H9 (cell line): ENCODE measurements at regions not wholly inside any gene's neighbourhood (a gene's known extent, or its start where the extent isn't known, plus 50 kb on each side); places are given as distances from the start of the nearest gene placed in this dataset.

ENCODE experiments used
- DNase-seq: peaks from one replicate; pipeline ENCODE4 v3.0.0-alpha.2; 2017
- H2AFZ ChIP-seq: one replicate; pipeline ENCODE4 v1.6.1; 2013; ENCODE audit warnings: mild to moderate bottlenecking, low read length, control low read depth, moderate library complexity
- H2AK5ac ChIP-seq: 2 replicates; pipeline ENCODE4 v1.6.1; 2013; ENCODE audit warnings: low read length, control low read depth, mixed read lengths; ENCODE audit not compliant: insufficient read length
- H2BK120ac ChIP-seq: one replicate; pipeline ENCODE4 v1.6.1; 2013; ENCODE audit warnings: low read depth, mild to moderate bottlenecking, low read length, control low read depth, inconsistent platforms; ENCODE audit not compliant: poor library complexity, severe bottlenecking
- H2BK12ac ChIP-seq: 2 replicates; pipeline ENCODE4 v1.6.1; 2013; ENCODE audit warnings: low read length, control low read depth, mixed read lengths, low read depth; ENCODE audit not compliant: insufficient read length
- H2BK15ac ChIP-seq: 2 replicates; pipeline ENCODE4 v1.6.1; 2013; ENCODE audit warnings: low read depth, low read length, control low read depth
- H2BK20ac ChIP-seq: one replicate; pipeline ENCODE4 v1.6.1; 2013; ENCODE audit warnings: low read depth, mild to moderate bottlenecking, low read length, control low read depth, inconsistent platforms; ENCODE audit not compliant: poor library complexity, severe bottlenecking
- H2BK5ac ChIP-seq: 2 replicates; pipeline ENCODE4 v1.6.1; 2013; ENCODE audit warnings: low read length, control low read depth, mixed read lengths; ENCODE audit not compliant: insufficient read length
- H3K14ac ChIP-seq: 2 replicates; pipeline ENCODE4 v1.6.1; 2013; ENCODE audit warnings: low read length, control low read depth; ENCODE audit not compliant: insufficient read depth
- H3K18ac ChIP-seq: 2 replicates; pipeline ENCODE4 v1.6.1; 2013; ENCODE audit warnings: low read depth, mild to moderate bottlenecking, mixed read lengths, low read length, control low read depth; ENCODE audit not compliant: insufficient read length
- H3K23ac ChIP-seq: 2 replicates; pipeline ENCODE4 v1.6.1; 2013; ENCODE audit warnings: low read length, control low read depth, mixed read lengths, low read depth; ENCODE audit not compliant: insufficient read length
- H3K23me2 ChIP-seq: 2 replicates; pipeline ENCODE4 v1.6.1; 2013; ENCODE audit warnings: low read depth, mild to moderate bottlenecking, mixed read lengths, low read length, control low read depth; ENCODE audit not compliant: insufficient read length, poor library complexity, severe bottlenecking
- H3K27ac ChIP-seq: 2 replicates; pipeline ENCODE4 v1.5.1; 2013; ENCODE audit warnings: low read length, control low read depth, mixed read lengths, low read depth; ENCODE audit not compliant: insufficient read length
- H3K27me3 ChIP-seq: 2 replicates; pipeline ENCODE4 v1.6.1; 2013; ENCODE audit warnings: low read length, control low read depth, inconsistent platforms; ENCODE audit not compliant: insufficient read depth
- H3K4ac ChIP-seq: 2 replicates; pipeline ENCODE4 v1.6.1; 2013; ENCODE audit warnings: low read depth, mild to moderate bottlenecking, control low read depth, inconsistent platforms, low read length, moderate library complexity
- H3K4me1 ChIP-seq: 2 replicates; pipeline ENCODE4 v1.6.1; 2013; ENCODE audit warnings: low read length, control low read depth, inconsistent platforms; ENCODE audit not compliant: insufficient read depth
- H3K4me2 ChIP-seq: 2 replicates; pipeline ENCODE4 v1.6.1; 2013; ENCODE audit warnings: low read length, control low read depth, mixed read lengths; ENCODE audit not compliant: insufficient read length, insufficient read depth
- H3K56ac ChIP-seq: 2 replicates; pipeline ENCODE4 v1.6.1; 2013; ENCODE audit warnings: low read depth, mild to moderate bottlenecking, mixed read lengths, low read length, control low read depth; ENCODE audit not compliant: insufficient read length
- H3K79me1 ChIP-seq: 2 replicates; pipeline ENCODE4 v1.6.1; 2013; ENCODE audit warnings: low read depth, mild to moderate bottlenecking, moderate library complexity, low read length, control low read depth, inconsistent platforms; ENCODE audit not compliant: insufficient read depth, poor library complexity, severe bottlenecking
- H3K79me2 ChIP-seq: 2 replicates; pipeline ENCODE4 v1.6.1; 2013; ENCODE audit warnings: low read length, control low read depth, inconsistent platforms; ENCODE audit not compliant: insufficient read depth
- H3K9ac ChIP-seq: 2 replicates; pipeline ENCODE4 v1.6.1; 2013; ENCODE audit warnings: low read length, control low read depth, mixed read lengths; ENCODE audit not compliant: insufficient read length; ENCODE audit errors: extremely low read depth
- H3K9me3 ChIP-seq: one replicate; pipeline ENCODE4 v1.6.1; 2013; ENCODE audit warnings: low read depth, low read length, inconsistent platforms; ENCODE audit not compliant: control insufficient read depth
- H3T11ph ChIP-seq: one replicate; pipeline ENCODE4 v1.6.1; 2013; ENCODE audit warnings: mild to moderate bottlenecking, low read length, control low read depth, inconsistent platforms
- H4K20me1 ChIP-seq: one replicate; pipeline ENCODE4 v1.6.1; 2013; ENCODE audit not compliant: control insufficient read depth, insufficient read length, insufficient read depth
- H4K5ac ChIP-seq: 2 replicates; pipeline ENCODE4 v1.6.1; 2013; ENCODE audit warnings: low read depth, mild to moderate bottlenecking, mixed read lengths, low read length, control low read depth; ENCODE audit not compliant: insufficient read length
- H4K8ac ChIP-seq: replicated peaks from 2 replicates; pipeline ENCODE4 v1.6.1; 2013; ENCODE audit warnings: low read length, control low read depth, mixed read lengths, low read depth; ENCODE audit not compliant: insufficient read length
- H4K91ac ChIP-seq: 2 replicates; pipeline ENCODE4 v1.6.1; 2013; ENCODE audit warnings: low read depth, mild to moderate bottlenecking, moderate library complexity, mixed read lengths, low read length, control low read depth; ENCODE audit not compliant: insufficient read length
- H3K27ac Mint-ChIP-seq, 3 experiments: 2 replicates in 2 of 3; 3 replicates in 1 of 3; pipeline ENCODE4 v1.8.0; 2020 to 2021; ENCODE audit warnings: mixed read lengths in 3 of 3, mild to moderate bottlenecking in 1 of 3, moderate library complexity in 1 of 3
- H3K27me3 Mint-ChIP-seq: 2 replicates; pipeline ENCODE4 v1.8.0; 2021; ENCODE audit warnings: low read depth, mild to moderate bottlenecking, moderate library complexity, mixed read lengths
- H3K36me3 Mint-ChIP-seq, 3 experiments: 2 replicates in 2 of 3; 3 replicates in 1 of 3; pipeline ENCODE4 v1.8.0; 2020 to 2021; ENCODE audit warnings: low read depth in 3 of 3, mixed read lengths in 3 of 3; ENCODE audit not compliant: insufficient read depth in 1 of 3
- H3K4me1 Mint-ChIP-seq, 2 experiments: 2 replicates each; pipeline ENCODE4 v1.8.0; 2020; ENCODE audit warnings: mixed read lengths in 2 of 2
- H3K4me3 Mint-ChIP-seq, 2 experiments: 2 replicates in 1 of 2; 3 replicates in 1 of 2; pipeline ENCODE4 v1.8.0; 2020 to 2021; ENCODE audit warnings: mild to moderate bottlenecking in 2 of 2, mixed read lengths in 2 of 2, moderate library complexity in 1 of 2
- H3K9me3 Mint-ChIP-seq, 2 experiments: 2 replicates in 1 of 2; 3 replicates in 1 of 2; pipeline ENCODE4 v1.8.0; 2020; ENCODE audit warnings: mild to moderate bottlenecking in 2 of 2, mixed read lengths in 2 of 2, moderate library complexity in 1 of 2
- WGBS: extraction: QIAGEN DNeasy Blood & Tissue Kit; methylation state at CpG from one replicate; pipeline ENCODE4 v1.1.7; 2013; ENCODE audit warnings: missing lambda C conversion rate, low lambda C conversion rate, mixed read lengths; ENCODE audit not compliant: insufficient read length; ENCODE audit errors: extremely low coverage; 5-methylcytosine and 5-hydroxymethylcytosine counted together
- TF ChIP-seq, protein P1 (sequence below): fragments of 200-600 bp; sonication (generic); conservative IDR thresholded peaks from 3 replicates; pipeline ENCODE4 v1.8.0; 2021; ENCODE audit warnings: antibody characterized with exemption, mild to moderate bottlenecking

DNA sequence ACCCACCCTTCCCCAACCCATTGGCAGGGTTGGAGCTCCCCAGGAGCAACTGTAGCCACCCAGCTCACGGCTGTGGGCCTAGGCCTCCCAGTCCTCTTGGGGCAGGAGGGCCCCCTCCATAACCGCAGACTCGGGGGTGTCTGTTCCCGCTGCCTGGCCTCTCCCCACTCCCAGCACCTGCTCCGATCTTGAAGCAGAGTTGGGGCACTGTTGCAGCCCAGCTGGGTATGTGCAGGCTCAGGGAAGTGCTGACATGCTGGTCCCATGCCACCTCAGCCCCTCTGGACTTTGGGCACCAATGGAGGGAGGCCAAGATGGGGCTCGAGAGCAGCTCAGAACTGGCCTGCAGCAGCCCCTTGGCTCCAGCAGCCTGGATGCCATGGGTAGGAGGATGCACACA lies 54.8 kb upstream of the KRTAP11-1 start:
- H3K9me3 ChIP-seq = no peaks in the 10 kb centered on the region
- no peak overlapping the region for H2AK5ac ChIP-seq
- H3K23me2 ChIP-seq = no peaks in the 10 kb centered on the region
- H3K4me1 ChIP-seq = no peaks in the 10 kb centered on the region
- H3K36me3 Mint-ChIP-seq = no peaks in the 10 kb centered on the region
- no peak overlapping the region for H3K4me3 Mint-ChIP-seq
- TF ChIP-seq, protein P1, sequence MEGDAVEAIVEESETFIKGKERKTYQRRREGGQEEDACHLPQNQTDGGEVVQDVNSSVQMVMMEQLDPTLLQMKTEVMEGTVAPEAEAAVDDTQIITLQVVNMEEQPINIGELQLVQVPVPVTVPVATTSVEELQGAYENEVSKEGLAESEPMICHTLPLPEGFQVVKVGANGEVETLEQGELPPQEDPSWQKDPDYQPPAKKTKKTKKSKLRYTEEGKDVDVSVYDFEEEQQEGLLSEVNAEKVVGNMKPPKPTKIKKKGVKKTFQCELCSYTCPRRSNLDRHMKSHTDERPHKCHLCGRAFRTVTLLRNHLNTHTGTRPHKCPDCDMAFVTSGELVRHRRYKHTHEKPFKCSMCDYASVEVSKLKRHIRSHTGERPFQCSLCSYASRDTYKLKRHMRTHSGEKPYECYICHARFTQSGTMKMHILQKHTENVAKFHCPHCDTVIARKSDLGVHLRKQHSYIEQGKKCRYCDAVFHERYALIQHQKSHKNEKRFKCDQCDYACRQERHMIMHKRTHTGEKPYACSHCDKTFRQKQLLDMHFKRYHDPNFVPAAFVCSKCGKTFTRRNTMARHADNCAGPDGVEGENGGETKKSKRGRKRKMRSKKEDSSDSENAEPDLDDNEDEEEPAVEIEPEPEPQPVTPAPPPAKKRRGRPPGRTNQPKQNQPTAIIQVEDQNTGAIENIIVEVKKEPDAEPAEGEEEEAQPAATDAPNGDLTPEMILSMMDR = no peak
- no peak overlapping the region for H2BK12ac ChIP-seq
- DNase-seq = no peak
- H3K4ac ChIP-seq = no peak overlapping the region
- no peak overlapping the region for H4K91ac ChIP-seq
- no peak overlapping the region for H2BK120ac ChIP-seq
- H2BK20ac ChIP-seq = no peak overlapping the region
- no CpG with 5 or more reads among the region's 6 CpGs for WGBS
- no peak overlapping the region for H3K27ac ChIP-seq
- no peaks in the 10 kb centered on the region for H3K4me1 Mint-ChIP-seq
- H3K14ac ChIP-seq = no peak overlapping the region
- H2BK15ac ChIP-seq = no peak overlapping the region
- no peak overlapping the region for H3K4me2 ChIP-seq
- no peaks in the 10 kb centered on the region for H3K9me3 Mint-ChIP-seq
- no peak overlapping the region for H3K9ac ChIP-seq
- H3K27me3 ChIP-seq = no peaks in the 10 kb centered on the region
- no peaks in the 10 kb centered on the region for H3K79me2 ChIP-seq
- no peak overlapping the region for H2BK5ac ChIP-seq
- H3K23ac ChIP-seq = no peak overlapping the region
- no peak overlapping the region for H4K8ac ChIP-seq
- no peak overlapping the region for H3K27ac Mint-ChIP-seq
- H4K20me1 ChIP-seq = no peaks in the 10 kb centered on the region
- H3K27me3 Mint-ChIP-seq = no peaks in the 10 kb centered on the region
- H3K79me1 ChIP-seq = no peaks in the 10 kb centered on the region
- no peak overlapping the region for H3K56ac ChIP-seq
- H3K18ac ChIP-seq = no peak overlapping the region
- H4K5ac ChIP-seq = no peak overlapping the region
- no peak overlapping the region for H2AFZ ChIP-seq
- H3T11ph ChIP-seq = no peak overlapping the region
